ENCODE measurements at regions not wholly inside any gene's neighbourhood (a gene's known extent, or its start where the extent isn't known, plus 50 kb on each side); places are given as distances from the start of the nearest gene placed in this dataset.

DNA sequence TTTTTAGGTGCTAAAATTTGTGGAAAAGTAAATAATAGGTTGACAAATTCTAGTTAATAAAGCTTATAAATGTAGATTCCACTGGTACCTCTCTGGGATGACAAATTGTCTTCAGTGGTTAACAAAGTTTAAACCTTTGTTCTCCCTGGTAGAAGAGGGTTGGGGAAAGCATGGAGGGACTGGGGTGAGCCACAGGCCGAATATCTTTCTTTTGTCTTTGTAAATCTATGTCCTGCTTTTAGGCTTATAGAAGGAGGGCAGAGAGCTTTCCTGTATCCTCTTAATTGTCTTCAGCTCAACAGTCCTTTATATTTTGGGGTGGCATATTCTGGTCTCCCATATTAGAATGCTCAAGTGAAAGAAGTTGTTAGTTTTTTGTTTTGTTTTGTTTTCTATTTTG lies 142.2 kb upstream of the CNOT2 start:
- Histone ChIP-seq H3K79me2 (ENCODE audit: low read length) (no peaks in the 10 kb centered on the region), H3K4me2 (ENCODE audit: low read depth, low read length) (no peak overlapping the region)
- no peak for DNase-seq

DNA sequence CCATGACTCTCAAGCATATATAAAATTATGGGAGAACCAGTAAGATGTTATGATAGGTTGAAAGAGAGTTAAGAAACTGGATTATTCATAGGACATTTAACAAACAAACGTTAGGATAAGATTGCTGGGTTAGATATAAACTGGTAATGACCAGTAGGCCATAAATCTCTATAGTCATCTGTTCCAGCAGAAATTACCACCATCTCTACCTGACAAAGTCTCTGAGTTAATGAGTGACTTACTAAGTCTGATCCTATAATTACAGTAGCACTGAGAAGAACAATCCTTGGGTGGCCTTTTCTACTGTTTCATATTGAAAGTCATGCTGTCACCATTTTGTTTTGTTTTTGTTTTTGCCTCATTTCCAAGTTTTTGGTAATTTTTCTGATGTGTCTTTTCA lies 136.9 kb upstream of the CNOT2 start:
- no peak for TF ChIP-seq EZH2phosphoT487 (IDR thresholded peaks at IDR 0.05; ENCODE audit: low read length)
- no peak for TF ChIP-seq EZH2 (optimal IDR thresholded peaks at IDR 0.05; ENCODE audit: low read depth, low read length)
- TF ChIP-seq, protein P1, sequence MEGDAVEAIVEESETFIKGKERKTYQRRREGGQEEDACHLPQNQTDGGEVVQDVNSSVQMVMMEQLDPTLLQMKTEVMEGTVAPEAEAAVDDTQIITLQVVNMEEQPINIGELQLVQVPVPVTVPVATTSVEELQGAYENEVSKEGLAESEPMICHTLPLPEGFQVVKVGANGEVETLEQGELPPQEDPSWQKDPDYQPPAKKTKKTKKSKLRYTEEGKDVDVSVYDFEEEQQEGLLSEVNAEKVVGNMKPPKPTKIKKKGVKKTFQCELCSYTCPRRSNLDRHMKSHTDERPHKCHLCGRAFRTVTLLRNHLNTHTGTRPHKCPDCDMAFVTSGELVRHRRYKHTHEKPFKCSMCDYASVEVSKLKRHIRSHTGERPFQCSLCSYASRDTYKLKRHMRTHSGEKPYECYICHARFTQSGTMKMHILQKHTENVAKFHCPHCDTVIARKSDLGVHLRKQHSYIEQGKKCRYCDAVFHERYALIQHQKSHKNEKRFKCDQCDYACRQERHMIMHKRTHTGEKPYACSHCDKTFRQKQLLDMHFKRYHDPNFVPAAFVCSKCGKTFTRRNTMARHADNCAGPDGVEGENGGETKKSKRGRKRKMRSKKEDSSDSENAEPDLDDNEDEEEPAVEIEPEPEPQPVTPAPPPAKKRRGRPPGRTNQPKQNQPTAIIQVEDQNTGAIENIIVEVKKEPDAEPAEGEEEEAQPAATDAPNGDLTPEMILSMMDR (IDR thresholded peaks at IDR 0.05; ENCODE audit: low read length), result no peak
- no peak for DNase-seq
- no peaks in the 10 kb centered on the region for H3K36me3 ChIP-seq (replicated peaks; ENCODE audit: insufficient read depth, low read length)

More for the DNA sequence above, 142.2 kb upstream of the CNOT2 start:
- Histone ChIP-seq H3K9me3 (replicated peaks; ENCODE audit: insufficient read depth, low read length) (no peaks in the 10 kb centered on the region), H4K20me1 (ENCODE audit: insufficient read depth, low read length) (no peaks in the 10 kb centered on the region), H3K36me3 (replicated peaks; ENCODE audit: insufficient read depth, low read length) (no peaks in the 10 kb centered on the region), H3K4me3 (ENCODE audit: low read length) (no peak overlapping the region), H3K27me3 (replicated peaks; ENCODE audit: insufficient read depth, low read length) (no peaks in the 10 kb centered on the region), H3K9me2 (replicated peaks; ENCODE audit: insufficient read depth, low read length) (no peaks in the 10 kb centered on the region), H2AFZ (ENCODE audit: low read length) (no peak overlapping the region), H3K9ac (ENCODE audit: low read length) (no peak overlapping the region), H3K4me1 (ENCODE audit: low read length) (no peaks in the 10 kb centered on the region), H3F3A (ENCODE audit: insufficient read depth, low read length) (no peaks in the 10 kb centered on the region), H3K27ac (ENCODE audit: low read length) (no peak overlapping the region)
- TF ChIP-seq EZH2 (optimal IDR thresholded peaks at IDR 0.05; ENCODE audit: low read depth, low read length), result no peak
- TF ChIP-seq, protein P1 (IDR thresholded peaks at IDR 0.05; ENCODE audit: low read length), result no peak
- no peak for TF ChIP-seq EZH2phosphoT487 (IDR thresholded peaks at IDR 0.05; ENCODE audit: low read length)

DNA sequence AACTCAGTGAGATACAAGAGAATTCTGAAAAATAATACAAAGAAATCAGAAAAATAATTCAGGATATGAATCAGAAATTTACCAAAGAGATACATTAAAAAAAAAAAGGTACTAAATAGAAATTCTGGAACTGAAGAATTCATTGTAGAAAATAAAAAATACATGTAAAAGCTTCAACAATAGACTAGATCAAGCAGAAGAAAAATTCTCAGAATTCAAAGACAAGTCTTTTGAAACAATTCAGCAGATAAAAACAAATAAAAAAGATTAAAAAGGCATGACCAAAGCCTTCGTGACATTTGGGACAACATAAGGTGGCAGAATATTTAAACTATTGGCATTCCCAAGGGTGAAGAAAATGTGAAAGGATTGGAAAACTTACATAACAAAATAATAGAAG lies 133.1 kb upstream of the CNOT2 start:
- no peak overlapping the region for H3K4me3 ChIP-seq (ENCODE audit: low read length)
- no peaks in the 10 kb centered on the region for H4K20me1 ChIP-seq (ENCODE audit: insufficient read depth, low read length)
- H3K79me2 ChIP-seq (ENCODE audit: low read length), result no peaks in the 10 kb centered on the region
- no peaks in the 10 kb centered on the region for H3K27me3 ChIP-seq (replicated peaks; ENCODE audit: insufficient read depth, low read length)
- no peak for DNase-seq
- no peaks in the 10 kb centered on the region for H3K9me3 ChIP-seq (replicated peaks; ENCODE audit: insufficient read depth, low read length)
- H3F3A ChIP-seq (ENCODE audit: insufficient read depth, low read length), result no peaks in the 10 kb centered on the region
- H3K4me2 ChIP-seq (ENCODE audit: low read depth, low read length), result no peak overlapping the region
- no peaks in the 10 kb centered on the region for H3K9me2 ChIP-seq (replicated peaks; ENCODE audit: insufficient read depth, low read length)
- no peaks in the 10 kb centered on the region for H3K4me1 ChIP-seq (ENCODE audit: low read length)
- H2AFZ ChIP-seq (ENCODE audit: low read length), result no peak overlapping the region
- TF ChIP-seq, protein P1 (IDR thresholded peaks at IDR 0.05; ENCODE audit: low read length), result no peak
- TF ChIP-seq EZH2phosphoT487 (IDR thresholded peaks at IDR 0.05; ENCODE audit: low read length) (no peak), EZH2 (optimal IDR thresholded peaks at IDR 0.05; ENCODE audit: low read depth, low read length) (no peak)
- no peak overlapping the region for H3K27ac ChIP-seq (ENCODE audit: low read length)
- H3K36me3 ChIP-seq (replicated peaks; ENCODE audit: insufficient read depth, low read length), result no peaks in the 10 kb centered on the region
- H3K9ac ChIP-seq (ENCODE audit: low read length), result no peak overlapping the region

More for the DNA sequence above, 136.9 kb upstream of the CNOT2 start:
- Histone ChIP-seq H4K20me1 (ENCODE audit: insufficient read depth, low read length) (no peaks in the 10 kb centered on the region), H2AFZ (ENCODE audit: low read length) (no peak overlapping the region), H3K9ac (ENCODE audit: low read length) (no peak overlapping the region), H3F3A (ENCODE audit: insufficient read depth, low read length) (no peaks in the 10 kb centered on the region), H3K4me3 (ENCODE audit: low read length) (no peak overlapping the region), H3K27ac (ENCODE audit: low read length) (no peak overlapping the region), H3K27me3 (replicated peaks; ENCODE audit: insufficient read depth, low read length) (no peaks in the 10 kb centered on the region), H3K9me2 (replicated peaks; ENCODE audit: insufficient read depth, low read length) (no peaks in the 10 kb centered on the region), H3K4me1 (ENCODE audit: low read length) (no peaks in the 10 kb centered on the region), H3K9me3 (replicated peaks; ENCODE audit: insufficient read depth, low read length) (no peaks in the 10 kb centered on the region), H3K79me2 (ENCODE audit: low read length) (no peaks in the 10 kb centered on the region), H3K4me2 (ENCODE audit: low read depth, low read length) (no peak overlapping the region)
